GM21717 (cell line): ENCODE measurements at regions not wholly inside any gene's neighbourhood (a gene's known extent, or its start where the extent isn't known, plus 50 kb on each side); places are given as distances from the start of the nearest gene placed in this dataset.

ENCODE experiments used
- ATAC-seq: cut with Tn5 transposase; IDR thresholded peaks from one replicate; pipeline ENCODE4 v1.9.1; 2021; ENCODE audit warnings: mild to moderate bottlenecking, moderate library complexity; ENCODE audit not compliant: unreplicated experiment

DNA sequence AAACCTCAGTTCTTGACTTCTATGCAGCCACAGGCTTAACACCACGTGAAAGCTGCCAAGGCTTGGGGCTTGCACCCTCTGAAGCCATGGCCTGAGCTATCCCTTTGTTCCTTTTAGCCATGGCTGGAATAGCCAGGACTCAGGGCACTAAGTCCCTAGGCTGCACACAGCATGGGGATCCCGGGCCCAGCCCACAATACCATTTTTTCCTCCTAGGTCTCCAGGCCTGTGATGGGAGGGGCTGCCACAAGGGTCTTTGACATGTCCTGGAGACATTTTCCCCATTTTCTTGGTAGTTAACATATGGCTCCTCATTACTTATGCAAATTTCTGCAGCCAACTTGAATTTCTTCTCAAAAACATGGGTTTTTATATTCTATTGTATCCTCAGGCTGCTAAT lies 619.1 kb downstream of the NYAP2 start:
- ATAC-seq = no peak

GRCh38 chr2:226017537-226017936 lies 618.0 kb downstream of the NYAP2 start:
- no peak for ATAC-seq

DNA sequence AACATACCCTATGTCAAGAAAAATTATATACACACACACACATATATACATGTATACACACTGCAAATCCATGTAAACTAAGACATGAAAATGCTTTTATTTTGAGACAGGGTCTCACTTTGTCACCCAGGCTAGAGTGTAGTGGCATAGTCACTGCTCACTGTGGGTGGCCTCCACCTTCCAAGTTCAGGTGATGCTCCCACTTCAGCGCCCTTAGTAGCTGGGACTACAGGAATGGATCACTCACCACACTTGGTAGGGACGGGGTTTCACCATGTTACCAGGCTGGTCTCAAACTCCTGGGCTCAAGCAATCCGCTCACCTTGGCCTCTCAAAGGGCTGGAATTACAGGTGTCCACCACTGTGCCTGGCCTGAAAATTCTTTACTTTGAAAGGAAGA lies 617.6 kb downstream of the NYAP2 start:
- no peak for ATAC-seq

- ATAC-seq = no peak
Observed at GRCh38 chr2:226011716-226012450, 612.4 kb downstream of the NYAP2 start.

DNA sequence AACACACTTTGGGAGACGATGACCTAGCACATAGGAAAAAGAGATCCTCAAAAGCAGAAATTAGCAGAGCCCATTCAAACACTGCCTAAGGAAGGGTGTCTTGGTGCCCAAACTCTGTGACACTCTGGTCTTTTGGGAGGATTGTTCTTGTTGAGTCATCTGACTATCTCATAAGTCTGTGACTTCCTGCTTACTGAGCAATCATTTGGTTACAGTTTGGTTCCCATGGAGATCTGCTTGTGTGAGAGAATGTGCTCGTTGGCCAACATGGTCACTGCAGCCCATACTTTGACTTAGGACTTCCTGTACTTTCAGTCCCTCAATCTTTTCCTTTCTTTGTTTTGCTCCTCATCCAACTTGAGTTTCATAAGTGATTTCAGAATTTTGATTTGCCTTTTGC lies 602.9 kb downstream of the NYAP2 start:
- ATAC-seq = no peak

- no peak for ATAC-seq
Observed at GRCh38 chr2:226001716-226002115, 602.2 kb downstream of the NYAP2 start.

DNA sequence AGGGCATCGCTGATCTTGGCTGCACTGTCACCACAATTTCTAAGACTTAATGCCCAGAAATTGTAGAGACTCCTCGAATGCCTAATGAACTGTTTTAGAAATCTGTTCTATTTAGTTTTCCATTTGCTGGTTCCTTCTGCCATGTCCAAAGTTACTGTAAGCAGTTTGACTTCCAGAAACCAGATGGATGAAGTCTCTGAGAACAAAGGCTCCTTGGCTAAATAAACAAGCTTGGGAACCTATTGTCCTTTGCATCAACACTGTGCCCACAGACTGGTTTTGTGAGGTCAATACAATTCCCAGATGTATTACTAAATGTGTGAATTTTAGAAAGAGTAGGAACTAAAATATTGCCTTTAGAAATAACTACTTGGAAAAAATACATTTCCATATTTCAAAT lies 600.2 kb downstream of the NYAP2 start:
- no peak for ATAC-seq

- no peak for ATAC-seq
Observed at GRCh38 chr2:225998653-225999052, 599.1 kb downstream of the NYAP2 start.

DNA sequence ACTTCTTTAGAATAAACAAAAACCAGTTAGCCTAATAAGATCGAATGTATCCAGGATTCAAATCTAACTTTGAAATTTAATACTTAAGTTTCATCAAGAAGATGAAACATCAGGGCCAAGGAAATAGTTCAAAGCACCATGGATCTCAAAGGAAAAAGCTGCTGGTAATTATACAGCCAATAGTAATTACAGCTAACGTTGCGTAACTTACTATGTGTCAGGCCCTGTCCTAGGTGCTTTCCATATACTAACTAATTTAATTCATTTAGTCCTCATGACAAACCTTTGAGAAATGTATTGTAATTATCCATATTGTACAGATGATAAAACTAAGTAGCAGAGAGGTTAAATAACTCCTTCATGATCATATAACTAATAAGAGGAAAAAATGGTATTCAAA lies 598.6 kb downstream of the NYAP2 start:
- ATAC-seq = no peak

DNA sequence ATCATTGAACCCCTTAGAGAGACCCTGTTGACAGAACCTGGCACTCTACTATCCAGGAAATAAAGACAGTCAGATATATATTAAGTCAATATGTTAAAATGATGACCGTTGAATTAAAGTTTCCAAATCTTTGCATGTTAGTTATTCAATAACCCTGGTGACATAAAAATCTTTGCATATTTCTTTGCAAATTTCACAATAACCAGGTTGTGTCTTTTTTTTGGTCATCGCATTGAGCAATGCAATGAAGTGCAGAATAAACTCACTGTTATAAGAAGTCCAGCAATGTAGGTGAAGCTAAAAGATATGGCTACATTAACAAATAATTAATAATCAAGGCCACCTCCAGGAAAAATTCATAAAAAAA lies 596.9 kb downstream of the NYAP2 start:
- ATAC-seq = no peak

GRCh38 chr2:225995796-225996461 lies 596.4 kb downstream of the NYAP2 start:
- no peak for ATAC-seq

GRCh38 chr2:225994748-225995405 lies 595.4 kb downstream of the NYAP2 start:
- ATAC-seq = no peak

DNA sequence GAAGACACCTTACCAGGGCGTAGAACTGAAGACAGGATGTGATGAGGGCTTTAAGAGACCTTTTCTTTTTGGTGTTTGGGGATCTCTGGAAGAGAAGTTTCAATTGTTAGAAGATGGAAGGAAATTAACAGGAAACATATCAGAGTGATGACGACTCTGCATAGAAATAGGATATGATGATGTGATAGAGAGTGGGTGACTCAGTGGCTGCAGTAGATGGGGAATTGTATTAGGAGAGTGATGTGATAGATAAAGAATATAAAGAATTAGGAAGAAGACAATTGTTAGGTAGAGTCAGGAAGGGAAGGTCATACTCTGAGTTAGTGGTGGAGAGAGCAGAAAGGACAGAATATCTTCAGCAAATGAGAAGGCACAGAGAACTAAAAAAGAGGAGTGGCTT lies 593.9 kb downstream of the NYAP2 start:
- ATAC-seq = no peak

GRCh38 chr2:225989809-225990208 lies 590.3 kb downstream of the NYAP2 start:
- ATAC-seq = no peak

- ATAC-seq = no peak
Observed at GRCh38 chr2:225980372-225980771, 580.9 kb downstream of the NYAP2 start.

- no peak for ATAC-seq
Observed at GRCh38 chr2:225971433-225971832, 571.9 kb downstream of the NYAP2 start.

GRCh38 chr2:225948903-225949302 lies 549.4 kb downstream of the NYAP2 start:
- no peak for ATAC-seq

DNA sequence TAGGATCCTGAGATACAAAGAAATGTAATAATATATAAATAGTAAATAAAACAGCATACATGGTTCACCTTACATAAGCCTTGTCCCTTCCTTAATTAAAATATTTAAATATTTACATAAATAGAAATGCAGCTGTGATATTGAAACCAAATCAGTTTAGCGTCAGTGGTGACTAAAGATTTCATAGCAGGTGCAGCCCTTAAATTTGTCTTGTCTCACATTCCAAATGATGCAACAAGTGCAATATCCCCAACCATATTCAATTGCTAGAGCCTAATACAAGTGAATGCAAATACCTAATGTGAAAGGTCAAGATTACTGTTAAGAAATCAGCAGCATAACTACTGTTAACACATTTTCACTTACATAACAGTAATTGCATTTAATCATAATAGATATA lies 539.5 kb downstream of the NYAP2 start:
- ATAC-seq = no peak

DNA sequence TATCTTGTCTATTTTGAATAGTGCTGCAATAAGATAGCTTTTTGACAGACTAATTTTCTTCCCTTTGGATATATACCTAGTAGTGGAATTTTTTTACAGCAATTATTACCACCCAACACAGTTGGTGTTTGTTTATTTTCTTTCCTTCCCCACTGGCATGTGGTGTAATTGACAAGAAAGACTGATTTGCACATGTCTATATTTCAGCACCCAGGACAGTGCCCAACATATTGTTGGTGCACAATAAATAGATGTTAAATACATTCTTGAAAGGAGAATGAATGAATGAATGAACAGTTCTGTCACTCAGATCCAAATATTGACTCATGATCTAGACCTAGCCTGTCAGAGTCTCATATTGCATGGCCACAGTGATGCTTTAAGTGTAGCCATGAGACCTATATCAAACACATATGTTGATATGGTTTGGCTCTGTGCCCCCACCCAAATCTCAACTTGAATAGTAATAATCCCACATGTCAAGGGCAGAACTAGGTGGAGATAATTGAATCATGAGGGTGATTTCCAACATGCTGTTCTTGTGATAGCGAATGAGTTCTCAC lies 538.2 kb downstream of the NYAP2 start:
- ATAC-seq = no peak

DNA sequence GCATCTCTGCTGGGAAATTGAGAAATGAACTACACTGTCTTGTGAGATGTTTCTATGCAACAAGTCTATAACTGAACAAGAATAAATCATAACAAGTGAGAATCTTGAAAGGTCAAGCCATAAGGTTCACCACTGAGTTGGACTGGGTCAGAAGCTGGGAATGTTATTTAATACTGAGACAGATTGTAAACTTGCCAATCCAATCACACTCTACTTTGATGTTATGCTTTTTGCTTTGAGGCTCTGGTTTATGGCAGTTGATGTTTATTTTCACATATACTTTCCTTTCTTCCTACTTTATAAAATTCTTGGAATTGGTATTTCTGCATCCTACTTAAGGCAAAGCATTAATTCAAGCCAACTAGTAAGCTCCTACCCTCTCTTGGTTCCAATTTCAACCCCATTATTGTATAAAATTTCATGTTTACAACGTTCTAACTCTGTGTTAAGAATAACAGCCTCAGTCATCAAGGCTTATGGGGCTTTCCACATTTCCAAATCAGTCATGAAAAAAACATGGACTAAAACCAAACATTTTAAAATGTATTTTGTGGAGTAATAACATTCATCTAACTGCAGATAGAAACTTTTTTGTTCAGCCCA lies 533.4 kb downstream of the NYAP2 start:
- ATAC-seq = no peak

DNA sequence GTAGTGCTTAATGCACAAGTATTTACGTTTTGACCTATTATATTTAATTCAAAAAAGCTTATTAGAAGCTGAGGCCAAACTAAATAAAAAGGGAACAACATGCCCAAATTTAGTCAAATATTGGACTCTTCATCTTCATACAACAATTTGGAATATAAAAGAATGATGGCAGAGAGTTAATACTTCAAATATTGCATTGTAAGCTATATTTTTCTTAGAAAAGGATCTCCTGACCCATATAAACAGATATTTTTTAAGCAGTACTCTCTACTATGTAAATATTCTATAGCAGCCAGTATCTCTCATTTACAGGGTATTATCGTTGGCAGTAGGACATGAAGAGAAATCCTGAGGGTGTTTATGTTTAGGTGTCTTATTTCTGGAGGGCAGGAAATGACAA lies 531.2 kb downstream of the NYAP2 start:
- no peak for ATAC-seq
